WTC11 (cell line): ENCODE measurements at regions not wholly inside any gene's neighbourhood (a gene's known extent, or its start where the extent isn't known, plus 50 kb on each side); places are given as distances from the start of the nearest gene placed in this dataset.

Experiments used
- ATAC-seq: fragments of 200-7000 bp; cut with Tn5 transposase; 2 replicates; pipeline ENCODE4 v1.10.0; 2021; ENCODE audit warnings: mild to moderate bottlenecking, moderate library complexity
- CTCF ChIA-PET: fragments of 300-600 bp; sonication (Branson Sonifier 250); formaldehyde crosslinking; loops from one replicate; lab custom pipeline; 2021; ENCODE audit warnings: antibody characterized with exemption; lab: Charles Lee
- POLR2A ChIA-PET: fragments of 350-600 bp; sonication (Branson Sonifier 250); formaldehyde crosslinking; loops from one replicate; lab custom pipeline; 2021; ENCODE audit warnings: antibody characterized with exemption; lab: Charles Lee
- DNase-seq: peaks from one replicate; pipeline ENCODE4 v3.0.0; 2021; ENCODE audit warnings: low spot score
- H3K27ac Mint-ChIP-seq: 2 replicates; pipeline ENCODE4 v1.8.0; 2021; ENCODE audit warnings: mixed read lengths
- H3K27me3 Mint-ChIP-seq: 2 replicates; pipeline ENCODE4 v1.8.0; 2021; ENCODE audit warnings: low read depth, mild to moderate bottlenecking, moderate library complexity, mixed read lengths
- H3K36me3 Mint-ChIP-seq: 2 replicates; pipeline ENCODE4 v1.8.0; 2021; ENCODE audit warnings: mixed read lengths
- H3K4me1 Mint-ChIP-seq: 2 replicates; pipeline ENCODE4 v1.8.0; 2022; ENCODE audit warnings: mixed read lengths
- H3K4me3 Mint-ChIP-seq: 2 replicates; pipeline ENCODE4 v1.8.0; 2021; ENCODE audit warnings: mild to moderate bottlenecking, moderate library complexity, mixed read lengths
- H3K9me3 Mint-ChIP-seq: 2 replicates; pipeline ENCODE4 v1.8.0; 2021; ENCODE audit warnings: mixed read lengths
- ATF1 ChIP-seq: sonication (generic); formaldehyde crosslinking; IDR thresholded peaks from 2 replicates; pipeline ENCODE4 v1.8.1; 2023; ENCODE audit warnings: mild to moderate bottlenecking, moderate library complexity, missing genetic modification reagents
- CREM ChIP-seq: sonication (generic); formaldehyde crosslinking; IDR thresholded peaks from 2 replicates; pipeline ENCODE4 v1.8.1; 2022; ENCODE audit warnings: mild to moderate bottlenecking, missing genetic modification reagents, moderate library complexity
- ELF4 ChIP-seq: sonication (generic); formaldehyde crosslinking; IDR thresholded peaks from 2 replicates; pipeline ENCODE4 v1.8.1; 2022; ENCODE audit warnings: low read depth, mild to moderate bottlenecking, moderate library complexity, missing genetic modification reagents
- FOXK1 ChIP-seq: sonication (generic); formaldehyde crosslinking; IDR thresholded peaks from 2 replicates; pipeline ENCODE4 v1.8.0; 2022; ENCODE audit warnings: mild to moderate bottlenecking, moderate library complexity, missing genetic modification reagents
- GABPB1 ChIP-seq: sonication (generic); formaldehyde crosslinking; IDR thresholded peaks from 2 replicates; pipeline ENCODE4 v1.8.1; 2023; ENCODE audit warnings: mild to moderate bottlenecking, missing genetic modification reagents
- IRF2 ChIP-seq: sonication (generic); formaldehyde crosslinking; IDR thresholded peaks from 2 replicates; pipeline ENCODE4 v1.8.0; 2022; ENCODE audit warnings: low read depth, missing genetic modification reagents, borderline replicate concordance
- NFYB ChIP-seq: sonication (generic); formaldehyde crosslinking; conservative IDR thresholded peaks from 2 replicates; pipeline ENCODE4 v1.8.0; 2022; ENCODE audit warnings: low read depth, missing genetic modification reagents
- PRRX2 ChIP-seq: fragments of 250-450 bp; sonication (Bioruptor Pico); IDR thresholded peaks from 2 replicates; pipeline ENCODE4 v1.8.0; 2021; ENCODE audit warnings: mild to moderate bottlenecking
- SOX15 ChIP-seq: fragments of 250-450 bp; sonication (Bioruptor Pico); IDR thresholded peaks from 2 replicates; pipeline ENCODE4 v1.9.0; 2021; ENCODE audit warnings: mild to moderate bottlenecking
- SP1 ChIP-seq: sonication (generic); formaldehyde crosslinking; conservative IDR thresholded peaks from 2 replicates; pipeline ENCODE4 v1.8.1; 2022; ENCODE audit warnings: missing genetic modification reagents
- ZNF219 ChIP-seq: sonication (generic); formaldehyde crosslinking; IDR thresholded peaks from 2 replicates; pipeline ENCODE4 v1.8.0; 2023; ENCODE audit warnings: missing genetic modification reagents, mild to moderate bottlenecking, borderline replicate concordance
- TF ChIP-seq, protein P1 (sequence below): sonication (generic); formaldehyde crosslinking; IDR thresholded peaks from 2 replicates; pipeline ENCODE4 v1.8.0; 2022; ENCODE audit warnings: missing genetic modification reagents
- TF ChIP-seq, protein P2 (sequence below): fragments of 250-450 bp; sonication (Bioruptor Pico); IDR thresholded peaks from 2 replicates; pipeline ENCODE4 v1.9.0; 2021; ENCODE audit warnings: mild to moderate bottlenecking
- TF ChIP-seq, protein P3 (sequence below): sonication (generic); formaldehyde crosslinking; IDR thresholded peaks from 2 replicates; pipeline ENCODE4 v1.8.1; 2023; ENCODE audit warnings: mild to moderate bottlenecking, missing genetic modification reagents
- TF ChIP-seq, protein P4 (sequence below): sonication (generic); formaldehyde crosslinking; IDR thresholded peaks from 2 replicates; pipeline ENCODE4 v1.8.0; 2022; ENCODE audit warnings: mild to moderate bottlenecking, missing genetic modification reagents
- TF ChIP-seq, protein P5 (sequence below): sonication (generic); formaldehyde crosslinking; IDR thresholded peaks from 2 replicates; pipeline ENCODE4 v1.8.0; 2023; ENCODE audit warnings: missing genetic modification reagents, mild to moderate bottlenecking, borderline replicate concordance
- TF ChIP-seq, protein P6 (sequence below): sonication (generic); formaldehyde crosslinking; IDR thresholded peaks from 2 replicates; pipeline ENCODE4 v1.8.1; 2022; ENCODE audit warnings: missing genetic modification reagents, borderline replicate concordance
- TF ChIP-seq, protein P7 (sequence below): sonication (generic); formaldehyde crosslinking; IDR thresholded peaks from 2 replicates; pipeline ENCODE4 v1.8.0; 2022; ENCODE audit warnings: mild to moderate bottlenecking, missing genetic modification reagents

DNA sequence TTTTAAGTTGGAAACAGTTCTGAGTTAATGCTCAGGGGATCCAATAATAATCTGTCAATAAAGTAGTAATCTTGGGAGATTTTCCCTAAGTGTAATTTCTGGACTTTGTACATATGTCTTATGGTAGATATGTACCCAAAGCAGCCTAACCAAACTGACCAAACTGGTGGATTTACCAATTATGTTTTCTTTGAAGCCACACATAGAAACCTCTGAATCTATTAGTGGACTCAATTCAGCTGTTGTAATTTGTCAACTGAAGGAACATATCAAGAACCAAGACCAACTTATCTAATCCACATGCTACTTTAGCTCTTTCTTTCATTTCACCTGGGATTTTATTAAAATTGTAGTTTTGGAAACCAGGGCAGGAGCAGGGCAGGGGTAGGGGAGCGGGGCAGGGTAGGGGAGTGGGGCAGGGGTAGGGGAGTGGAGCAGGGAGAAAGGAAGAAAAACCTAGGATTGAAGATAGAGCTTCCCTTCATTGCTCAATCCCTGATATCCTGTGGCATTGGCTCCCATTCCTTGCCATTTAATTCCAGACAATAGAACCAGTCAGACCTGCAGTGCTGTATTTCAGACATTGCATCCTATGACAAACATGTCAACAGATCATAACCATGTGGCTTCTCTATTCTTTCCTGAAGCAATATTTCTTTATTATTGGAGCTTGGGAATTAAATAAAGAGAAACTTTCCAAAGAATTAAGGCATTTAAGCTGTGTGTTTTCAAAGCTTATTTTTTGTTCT is 101.8 kb downstream of the NFKBIZ start (continued):
- TF ChIP-seq, protein P1, sequence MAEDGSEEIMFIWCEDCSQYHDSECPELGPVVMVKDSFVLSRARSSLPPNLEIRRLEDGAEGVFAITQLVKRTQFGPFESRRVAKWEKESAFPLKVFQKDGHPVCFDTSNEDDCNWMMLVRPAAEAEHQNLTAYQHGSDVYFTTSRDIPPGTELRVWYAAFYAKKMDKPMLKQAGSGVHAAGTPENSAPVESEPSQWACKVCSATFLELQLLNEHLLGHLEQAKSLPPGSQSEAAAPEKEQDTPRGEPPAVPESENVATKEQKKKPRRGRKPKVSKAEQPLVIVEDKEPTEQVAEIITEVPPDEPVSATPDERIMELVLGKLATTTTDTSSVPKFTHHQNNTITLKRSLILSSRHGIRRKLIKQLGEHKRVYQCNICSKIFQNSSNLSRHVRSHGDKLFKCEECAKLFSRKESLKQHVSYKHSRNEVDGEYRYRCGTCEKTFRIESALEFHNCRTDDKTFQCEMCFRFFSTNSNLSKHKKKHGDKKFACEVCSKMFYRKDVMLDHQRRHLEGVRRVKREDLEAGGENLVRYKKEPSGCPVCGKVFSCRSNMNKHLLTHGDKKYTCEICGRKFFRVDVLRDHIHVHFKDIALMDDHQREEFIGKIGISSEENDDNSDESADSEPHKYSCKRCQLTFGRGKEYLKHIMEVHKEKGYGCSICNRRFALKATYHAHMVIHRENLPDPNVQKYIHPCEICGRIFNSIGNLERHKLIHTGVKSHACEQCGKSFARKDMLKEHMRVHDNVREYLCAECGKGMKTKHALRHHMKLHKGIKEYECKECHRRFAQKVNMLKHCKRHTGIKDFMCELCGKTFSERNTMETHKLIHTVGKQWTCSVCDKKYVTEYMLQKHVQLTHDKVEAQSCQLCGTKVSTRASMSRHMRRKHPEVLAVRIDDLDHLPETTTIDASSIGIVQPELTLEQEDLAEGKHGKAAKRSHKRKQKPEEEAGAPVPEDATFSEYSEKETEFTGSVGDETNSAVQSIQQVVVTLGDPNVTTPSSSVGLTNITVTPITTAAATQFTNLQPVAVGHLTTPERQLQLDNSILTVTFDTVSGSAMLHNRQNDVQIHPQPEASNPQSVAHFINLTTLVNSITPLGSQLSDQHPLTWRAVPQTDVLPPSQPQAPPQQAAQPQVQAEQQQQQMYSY, result no peak
- TF ChIP-seq, protein P2, sequence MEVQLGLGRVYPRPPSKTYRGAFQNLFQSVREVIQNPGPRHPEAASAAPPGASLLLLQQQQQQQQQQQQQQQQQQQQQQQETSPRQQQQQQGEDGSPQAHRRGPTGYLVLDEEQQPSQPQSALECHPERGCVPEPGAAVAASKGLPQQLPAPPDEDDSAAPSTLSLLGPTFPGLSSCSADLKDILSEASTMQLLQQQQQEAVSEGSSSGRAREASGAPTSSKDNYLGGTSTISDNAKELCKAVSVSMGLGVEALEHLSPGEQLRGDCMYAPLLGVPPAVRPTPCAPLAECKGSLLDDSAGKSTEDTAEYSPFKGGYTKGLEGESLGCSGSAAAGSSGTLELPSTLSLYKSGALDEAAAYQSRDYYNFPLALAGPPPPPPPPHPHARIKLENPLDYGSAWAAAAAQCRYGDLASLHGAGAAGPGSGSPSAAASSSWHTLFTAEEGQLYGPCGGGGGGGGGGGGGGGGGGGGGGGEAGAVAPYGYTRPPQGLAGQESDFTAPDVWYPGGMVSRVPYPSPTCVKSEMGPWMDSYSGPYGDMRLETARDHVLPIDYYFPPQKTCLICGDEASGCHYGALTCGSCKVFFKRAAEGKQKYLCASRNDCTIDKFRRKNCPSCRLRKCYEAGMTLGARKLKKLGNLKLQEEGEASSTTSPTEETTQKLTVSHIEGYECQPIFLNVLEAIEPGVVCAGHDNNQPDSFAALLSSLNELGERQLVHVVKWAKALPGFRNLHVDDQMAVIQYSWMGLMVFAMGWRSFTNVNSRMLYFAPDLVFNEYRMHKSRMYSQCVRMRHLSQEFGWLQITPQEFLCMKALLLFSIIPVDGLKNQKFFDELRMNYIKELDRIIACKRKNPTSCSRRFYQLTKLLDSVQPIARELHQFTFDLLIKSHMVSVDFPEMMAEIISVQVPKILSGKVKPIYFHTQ (CRISPR knock-in tag), result no peak
- TF ChIP-seq, protein P3, sequence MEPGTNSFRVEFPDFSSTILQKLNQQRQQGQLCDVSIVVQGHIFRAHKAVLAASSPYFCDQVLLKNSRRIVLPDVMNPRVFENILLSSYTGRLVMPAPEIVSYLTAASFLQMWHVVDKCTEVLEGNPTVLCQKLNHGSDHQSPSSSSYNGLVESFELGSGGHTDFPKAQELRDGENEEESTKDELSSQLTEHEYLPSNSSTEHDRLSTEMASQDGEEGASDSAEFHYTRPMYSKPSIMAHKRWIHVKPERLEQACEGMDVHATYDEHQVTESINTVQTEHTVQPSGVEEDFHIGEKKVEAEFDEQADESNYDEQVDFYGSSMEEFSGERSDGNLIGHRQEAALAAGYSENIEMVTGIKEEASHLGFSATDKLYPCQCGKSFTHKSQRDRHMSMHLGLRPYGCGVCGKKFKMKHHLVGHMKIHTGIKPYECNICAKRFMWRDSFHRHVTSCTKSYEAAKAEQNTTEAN (CRISPR knock-in tag), result no peak
- TF ChIP-seq ZNF219 (CRISPR knock-in tag), result no peak
- no peak for TF ChIP-seq ELF4
- no peak for TF ChIP-seq SP1 (CRISPR knock-in tag)
- TF ChIP-seq PRRX2, result no peak
- TF ChIP-seq SOX15 (CRISPR knock-in tag), result no peak
- no peak for TF ChIP-seq IRF2

DNA sequence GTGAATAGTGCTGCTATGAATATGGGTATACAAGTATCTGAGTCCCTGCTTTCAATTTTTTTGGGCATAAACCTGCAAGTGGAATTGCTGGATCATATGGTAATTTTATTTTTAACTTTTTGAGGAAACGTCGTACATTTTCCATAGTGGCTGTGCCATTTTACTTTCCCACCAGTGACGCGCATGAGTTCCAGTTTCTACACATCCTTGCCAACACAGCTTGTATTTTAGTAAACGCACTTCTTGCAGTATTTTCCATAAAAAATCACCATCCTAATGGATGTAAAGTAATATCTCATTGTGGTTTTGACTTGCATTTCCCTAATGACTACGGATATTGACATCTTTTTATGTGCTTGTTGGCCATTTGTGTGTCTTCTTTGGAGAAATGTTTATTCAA is 105.0 kb downstream of the NFKBIZ start:
- CTCF ChIA-PET, result no interaction called here
- H3K36me3 Mint-ChIP-seq, result no peaks in the 10 kb centered on the region
- ATAC-seq, result no peak
- TF ChIP-seq FOXK1 (CRISPR knock-in tag) (no peak), CREM (CRISPR knock-in tag) (no peak), ATF1 (no peak), GABPB1 (CRISPR knock-in tag) (no peak), ZNF219 (CRISPR knock-in tag) (no peak), NFYB (CRISPR knock-in tag) (no peak)
- TF ChIP-seq, protein P4, sequence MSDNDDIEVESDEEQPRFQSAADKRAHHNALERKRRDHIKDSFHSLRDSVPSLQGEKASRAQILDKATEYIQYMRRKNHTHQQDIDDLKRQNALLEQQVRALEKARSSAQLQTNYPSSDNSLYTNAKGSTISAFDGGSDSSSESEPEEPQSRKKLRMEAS, result no peak
- TF ChIP-seq, protein P2 (CRISPR knock-in tag), result no peak
- TF ChIP-seq, protein P5, sequence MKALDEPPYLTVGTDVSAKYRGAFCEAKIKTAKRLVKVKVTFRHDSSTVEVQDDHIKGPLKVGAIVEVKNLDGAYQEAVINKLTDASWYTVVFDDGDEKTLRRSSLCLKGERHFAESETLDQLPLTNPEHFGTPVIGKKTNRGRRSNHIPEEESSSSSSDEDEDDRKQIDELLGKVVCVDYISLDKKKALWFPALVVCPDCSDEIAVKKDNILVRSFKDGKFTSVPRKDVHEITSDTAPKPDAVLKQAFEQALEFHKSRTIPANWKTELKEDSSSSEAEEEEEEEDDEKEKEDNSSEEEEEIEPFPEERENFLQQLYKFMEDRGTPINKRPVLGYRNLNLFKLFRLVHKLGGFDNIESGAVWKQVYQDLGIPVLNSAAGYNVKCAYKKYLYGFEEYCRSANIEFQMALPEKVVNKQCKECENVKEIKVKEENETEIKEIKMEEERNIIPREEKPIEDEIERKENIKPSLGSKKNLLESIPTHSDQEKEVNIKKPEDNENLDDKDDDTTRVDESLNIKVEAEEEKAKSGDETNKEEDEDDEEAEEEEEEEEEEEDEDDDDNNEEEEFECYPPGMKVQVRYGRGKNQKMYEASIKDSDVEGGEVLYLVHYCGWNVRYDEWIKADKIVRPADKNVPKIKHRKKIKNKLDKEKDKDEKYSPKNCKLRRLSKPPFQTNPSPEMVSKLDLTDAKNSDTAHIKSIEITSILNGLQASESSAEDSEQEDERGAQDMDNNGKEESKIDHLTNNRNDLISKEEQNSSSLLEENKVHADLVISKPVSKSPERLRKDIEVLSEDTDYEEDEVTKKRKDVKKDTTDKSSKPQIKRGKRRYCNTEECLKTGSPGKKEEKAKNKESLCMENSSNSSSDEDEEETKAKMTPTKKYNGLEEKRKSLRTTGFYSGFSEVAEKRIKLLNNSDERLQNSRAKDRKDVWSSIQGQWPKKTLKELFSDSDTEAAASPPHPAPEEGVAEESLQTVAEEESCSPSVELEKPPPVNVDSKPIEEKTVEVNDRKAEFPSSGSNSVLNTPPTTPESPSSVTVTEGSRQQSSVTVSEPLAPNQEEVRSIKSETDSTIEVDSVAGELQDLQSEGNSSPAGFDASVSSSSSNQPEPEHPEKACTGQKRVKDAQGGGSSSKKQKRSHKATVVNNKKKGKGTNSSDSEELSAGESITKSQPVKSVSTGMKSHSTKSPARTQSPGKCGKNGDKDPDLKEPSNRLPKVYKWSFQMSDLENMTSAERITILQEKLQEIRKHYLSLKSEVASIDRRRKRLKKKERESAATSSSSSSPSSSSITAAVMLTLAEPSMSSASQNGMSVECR (CRISPR knock-in tag), result no peak
- TF ChIP-seq, protein P6, sequence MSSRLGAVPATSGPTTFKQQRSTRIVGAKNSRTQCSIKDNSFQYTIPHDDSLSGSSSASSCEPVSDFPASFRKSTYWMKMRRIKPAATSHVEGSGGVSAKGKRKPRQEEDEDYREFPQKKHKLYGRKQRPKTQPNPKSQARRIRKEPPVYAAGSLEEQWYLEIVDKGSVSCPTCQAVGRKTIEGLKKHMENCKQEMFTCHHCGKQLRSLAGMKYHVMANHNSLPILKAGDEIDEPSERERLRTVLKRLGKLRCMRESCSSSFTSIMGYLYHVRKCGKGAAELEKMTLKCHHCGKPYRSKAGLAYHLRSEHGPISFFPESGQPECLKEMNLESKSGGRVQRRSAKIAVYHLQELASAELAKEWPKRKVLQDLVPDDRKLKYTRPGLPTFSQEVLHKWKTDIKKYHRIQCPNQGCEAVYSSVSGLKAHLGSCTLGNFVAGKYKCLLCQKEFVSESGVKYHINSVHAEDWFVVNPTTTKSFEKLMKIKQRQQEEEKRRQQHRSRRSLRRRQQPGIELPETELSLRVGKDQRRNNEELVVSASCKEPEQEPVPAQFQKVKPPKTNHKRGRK (CRISPR knock-in tag), result no peak
- TF ChIP-seq, protein P7, sequence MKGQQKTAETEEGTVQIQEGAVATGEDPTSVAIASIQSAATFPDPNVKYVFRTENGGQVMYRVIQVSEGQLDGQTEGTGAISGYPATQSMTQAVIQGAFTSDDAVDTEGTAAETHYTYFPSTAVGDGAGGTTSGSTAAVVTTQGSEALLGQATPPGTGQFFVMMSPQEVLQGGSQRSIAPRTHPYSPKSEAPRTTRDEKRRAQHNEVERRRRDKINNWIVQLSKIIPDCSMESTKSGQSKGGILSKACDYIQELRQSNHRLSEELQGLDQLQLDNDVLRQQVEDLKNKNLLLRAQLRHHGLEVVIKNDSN (CRISPR knock-in tag), result no peak

More for the DNA sequence above, 105.0 kb downstream of the NFKBIZ start:
- Mint-ChIP-seq H3K4me3 (no peak overlapping the region), H3K9me3 (no peaks in the 10 kb centered on the region), H3K27me3 (no peaks in the 10 kb centered on the region), H3K4me1 (no peaks in the 10 kb centered on the region), H3K27ac (no peak overlapping the region)
- POLR2A ChIA-PET, result no interaction called here
- DNase-seq, result no peak
